GM20431 (cell line): ENCODE measurements at regions not wholly inside any gene's neighbourhood (a gene's known extent, or its start where the extent isn't known, plus 50 kb on each side); places are given as distances from the start of the nearest gene placed in this dataset.
"Not testable (repeated sequence)": the region's sequence is repeated elsewhere in the genome, so short reads cannot be mapped to it uniquely, and the experiment has no call there.

Source experiments
- in situ Hi-C: fragments of 300-500 bp; cut with MseI, MboI; formaldehyde crosslinking; loops from one replicate; pipeline ENCODE4 v1.15.0; 2020; ENCODE audit warnings: low sequenced_read_pairs; ENCODE audit not compliant: unreplicated experiment

GRCh38 chr14:86799244-86799647 is 1193.7 kb downstream of the GALC start:
- in situ Hi-C loops: no loop called here

- in situ Hi-C loops: no loop called here
Observed at GRCh38 chr14:86798330-86798729, 1194.7 kb downstream of the GALC start.

- in situ Hi-C loops: no loop called here
Observed at GRCh38 chr14:86797075-86797351, 1196.0 kb downstream of the GALC start.

GRCh38 chr14:86796221-86797074 is 1196.5 kb downstream of the GALC start:
- in situ Hi-C loops: no loop called here

- in situ Hi-C loops: no loop called here
Observed at GRCh38 chr14:86794689-86795088, 1198.3 kb downstream of the GALC start.

- in situ Hi-C loops: no loop called here
Observed at GRCh38 chr14:86790408-86791364, 1202.3 kb downstream of the GALC start.

- in situ Hi-C loops: no loop called here
Observed at GRCh38 chr14:86788224-86788623, 1204.8 kb downstream of the GALC start.

- in situ Hi-C loops: no loop called here
Observed at GRCh38 chr14:86787717-86788116, 1205.3 kb downstream of the GALC start.

- in situ Hi-C loops: no loop called here
Observed at GRCh38 chr14:86782092-86782580, 1210.8 kb downstream of the GALC start.

- in situ Hi-C loops: no loop called here
Observed at GRCh38 chr14:86780876-86781510, 1212.0 kb downstream of the GALC start.

GRCh38 chr14:86780461-86780860 is 1212.5 kb downstream of the GALC start:
- in situ Hi-C loops: no loop called here

- in situ Hi-C loops: no loop called here
Observed at GRCh38 chr14:86779416-86779815, 1213.6 kb downstream of the GALC start.

- in situ Hi-C loops: no loop called here
Observed at GRCh38 chr14:86777963-86778602, 1214.9 kb downstream of the GALC start.

- in situ Hi-C loops: not testable (repeated sequence)
Observed at GRCh38 chr14:86775896-86776295, 1217.1 kb downstream of the GALC start.

GRCh38 chr14:86774916-86775315 is 1218.1 kb downstream of the GALC start:
- in situ Hi-C loops: no loop called here

- in situ Hi-C loops: no loop called here
Observed at GRCh38 chr14:86772075-86772474, 1220.9 kb downstream of the GALC start.

GRCh38 chr14:86770186-86770585 is 1222.8 kb downstream of the GALC start:
- in situ Hi-C loops: no loop called here

- in situ Hi-C loops: no loop called here
Observed at GRCh38 chr14:86766469-86766868, 1226.5 kb downstream of the GALC start.

GRCh38 chr14:86761611-86762010 is 1231.4 kb downstream of the GALC start:
- in situ Hi-C loops: no loop called here
